ENCODE measurements at regions not wholly inside any gene's neighbourhood (a gene's known extent, or its start where the extent isn't known, plus 50 kb on each side); places are given as distances from the start of the nearest gene placed in this dataset.
"Not testable (repeated sequence)": the region's sequence is repeated elsewhere in the genome, so short reads cannot be mapped to it uniquely, and the experiment has no call there.

DNA sequence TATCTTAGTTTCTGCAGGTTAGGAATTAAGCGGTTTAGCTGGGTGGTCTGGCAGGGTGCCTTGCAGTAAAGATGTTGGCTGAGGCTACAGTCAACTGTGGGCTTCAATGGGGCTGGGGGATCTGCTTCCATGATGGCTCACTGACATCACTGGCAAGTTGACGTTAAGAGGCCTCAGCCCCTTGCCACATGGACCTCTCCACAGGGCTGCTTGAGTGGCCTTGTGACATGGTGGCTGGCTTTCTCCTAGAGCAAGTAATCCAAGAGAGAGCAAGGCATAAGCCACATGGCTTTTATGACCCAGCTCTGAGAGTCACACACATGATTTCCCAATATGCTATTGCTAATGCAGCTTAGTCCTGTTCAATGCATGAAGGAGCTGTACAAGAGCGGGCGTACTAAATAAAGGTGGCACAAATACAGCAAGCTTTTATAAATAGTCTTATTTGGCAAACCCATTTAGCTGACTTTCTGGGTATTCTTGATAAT, 109.1 kb downstream of the SEPTIN7 start:
- no peak for DNase-seq (ENCODE audit: low read depth, low spot score)

DNA sequence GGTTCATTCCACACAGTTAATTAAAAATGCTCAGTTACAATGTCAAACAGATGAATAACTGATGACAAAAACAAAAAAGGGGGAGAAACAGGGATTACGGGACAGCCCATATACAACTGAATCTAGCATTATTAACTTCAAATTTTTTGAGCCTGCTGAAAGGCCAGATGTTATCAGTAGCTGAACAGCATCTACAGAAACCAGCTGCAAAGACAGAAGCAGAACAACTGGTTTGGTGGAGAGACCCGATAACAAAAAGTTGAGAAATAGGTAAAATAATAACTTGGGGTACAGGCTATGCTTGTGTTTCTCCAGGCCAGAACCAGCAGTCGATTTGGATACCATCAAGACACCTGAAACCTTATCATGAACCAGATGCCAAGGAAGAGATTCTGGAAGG, 109.8 kb downstream of the SEPTIN7 start:
- not testable (repeated sequence) for DNase-seq (ENCODE audit: low read depth, low spot score)

DNA sequence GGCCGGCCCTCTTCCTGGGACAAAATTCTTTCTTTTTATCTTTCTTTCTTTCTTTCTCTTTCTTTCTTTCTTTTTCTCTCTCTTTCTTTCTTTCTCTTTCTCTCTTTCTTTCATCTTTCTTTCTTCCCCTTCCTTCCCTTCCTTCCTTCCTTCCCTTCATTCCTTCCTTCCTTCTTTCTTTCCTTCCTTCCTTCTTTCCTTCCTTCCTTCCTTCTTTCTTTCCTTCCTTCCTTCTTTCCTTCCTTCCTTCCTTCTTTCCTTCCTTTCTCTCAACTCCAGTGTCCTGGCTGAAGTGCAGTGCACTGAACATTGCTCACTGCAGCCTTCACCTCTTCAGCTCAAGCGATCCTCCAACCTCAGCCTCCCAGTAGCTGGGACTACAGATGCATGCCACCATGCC, 112.5 kb downstream of the SEPTIN7 start:
- not testable (repeated sequence) for DNase-seq (ENCODE audit: low read depth, low spot score)

DNA sequence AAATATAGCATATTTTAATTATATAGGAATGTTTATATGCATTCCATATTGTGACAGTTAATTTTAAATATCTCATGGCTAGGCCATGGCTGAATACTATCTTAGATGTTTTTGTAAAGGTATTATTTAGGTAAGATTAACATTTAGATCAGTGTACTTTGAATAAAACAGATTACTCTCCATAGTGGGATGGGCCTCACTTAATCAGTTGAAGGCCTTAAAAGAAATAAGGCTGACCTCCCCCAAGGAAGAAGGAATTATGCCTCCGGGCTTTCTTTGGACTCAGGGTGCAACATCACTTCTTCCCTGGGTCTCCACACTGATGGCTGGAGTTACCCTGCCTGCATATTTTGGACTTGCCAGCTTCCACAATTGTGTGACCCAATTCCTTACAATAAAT, 113.4 kb downstream of the SEPTIN7 start:
- DNase-seq (ENCODE audit: low read depth, low spot score), result not testable (repeated sequence)

DNA sequence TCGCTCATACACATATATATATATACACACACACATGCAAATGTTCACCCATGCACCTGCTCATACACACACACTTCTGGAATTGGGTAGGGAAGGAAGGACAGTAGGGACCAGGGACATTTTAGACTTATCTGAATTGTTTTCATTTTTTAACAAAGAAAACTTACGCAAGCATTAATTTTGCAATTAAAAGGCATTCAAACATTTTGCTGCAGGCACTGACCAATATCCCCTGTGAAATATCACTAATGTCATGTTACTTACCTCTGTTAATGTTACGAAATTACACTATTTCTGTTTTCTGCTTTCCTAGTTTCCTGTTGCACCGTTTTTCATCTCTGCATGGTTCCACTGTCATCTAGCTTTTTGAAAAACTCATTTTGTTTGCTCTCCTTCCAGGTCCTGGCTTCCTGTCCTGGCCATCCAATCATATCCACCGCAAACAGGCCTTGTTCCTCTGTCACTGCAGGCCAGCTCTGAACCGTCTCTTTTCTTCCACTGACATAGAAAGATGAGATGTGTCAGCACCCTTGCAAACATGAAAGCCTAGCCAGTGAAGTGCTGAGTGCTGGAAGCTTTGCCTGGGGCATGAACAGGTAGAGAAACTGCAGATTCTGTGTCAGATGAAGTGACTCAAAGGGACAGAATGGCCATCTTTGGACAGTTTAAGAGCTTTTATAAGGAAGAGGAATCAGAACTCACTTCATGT, 114.5 kb downstream of the SEPTIN7 start:
- DNase-seq (ENCODE audit: low read depth, low spot score), result not testable (repeated sequence)

DNA sequence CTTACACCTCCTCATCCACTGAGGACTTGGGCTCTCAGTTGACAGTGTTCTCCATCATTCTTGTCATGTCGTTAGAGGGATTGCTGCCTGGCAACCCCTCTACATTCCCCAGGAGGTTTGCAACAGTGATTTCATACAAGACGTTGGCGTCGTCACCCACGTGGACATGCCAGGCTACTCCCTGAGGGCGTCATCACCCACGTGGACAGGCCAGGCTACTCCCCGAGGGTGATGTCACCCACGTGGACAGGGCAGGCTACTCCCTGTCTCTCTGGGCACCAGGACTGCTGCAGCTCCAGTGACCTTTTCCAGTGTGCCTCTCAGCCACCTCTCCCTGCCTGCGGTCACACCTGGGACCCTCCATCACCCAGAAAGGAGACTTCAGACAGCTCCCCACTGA, 117.4 kb downstream of the SEPTIN7 start:
- DNase-seq (ENCODE audit: low read depth, low spot score), result not testable (repeated sequence)

DNA sequence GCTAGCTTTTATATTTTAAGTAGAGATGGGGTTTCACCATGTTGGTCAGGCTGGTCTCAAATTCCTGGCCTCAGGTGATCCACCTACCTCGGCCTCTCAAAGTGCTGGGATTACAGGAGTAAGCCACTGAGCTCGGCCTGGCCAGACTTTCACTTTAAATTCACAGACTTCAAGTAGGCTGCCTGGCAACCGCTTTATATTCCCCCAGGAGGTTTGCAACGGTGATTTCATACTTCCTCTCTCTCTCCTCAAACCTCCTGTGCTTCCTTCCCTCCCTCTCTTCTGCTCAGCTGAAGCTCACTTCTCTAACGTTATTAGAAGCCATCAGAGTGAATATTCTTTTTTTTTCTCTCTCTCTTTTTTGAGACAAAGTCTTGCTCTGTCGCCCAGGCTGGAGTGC, 118.8 kb downstream of the SEPTIN7 start:
- DNase-seq (ENCODE audit: low read depth, low spot score), result not testable (repeated sequence)

DNA sequence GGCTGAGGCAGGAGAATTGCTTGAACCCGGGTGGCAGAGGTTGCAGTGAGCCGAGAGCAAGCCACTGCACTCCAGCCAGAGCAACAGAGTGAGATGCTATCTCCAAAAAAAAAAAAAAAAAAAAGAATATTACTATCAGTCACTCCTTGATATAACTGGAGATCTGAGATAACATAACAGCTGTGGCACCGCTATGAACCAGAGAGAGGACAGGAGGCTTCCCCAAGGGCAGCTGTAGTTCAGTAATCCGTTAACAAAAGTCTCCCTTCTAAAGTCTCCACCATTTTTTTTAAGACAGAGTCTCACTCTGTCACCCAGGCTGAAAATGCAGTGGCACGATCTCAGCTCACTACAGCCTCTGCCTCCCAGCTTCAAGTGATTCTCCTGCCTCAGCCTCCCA, 120.5 kb downstream of the SEPTIN7 start:
- not testable (repeated sequence) for DNase-seq (ENCODE audit: low read depth, low spot score)

DNA sequence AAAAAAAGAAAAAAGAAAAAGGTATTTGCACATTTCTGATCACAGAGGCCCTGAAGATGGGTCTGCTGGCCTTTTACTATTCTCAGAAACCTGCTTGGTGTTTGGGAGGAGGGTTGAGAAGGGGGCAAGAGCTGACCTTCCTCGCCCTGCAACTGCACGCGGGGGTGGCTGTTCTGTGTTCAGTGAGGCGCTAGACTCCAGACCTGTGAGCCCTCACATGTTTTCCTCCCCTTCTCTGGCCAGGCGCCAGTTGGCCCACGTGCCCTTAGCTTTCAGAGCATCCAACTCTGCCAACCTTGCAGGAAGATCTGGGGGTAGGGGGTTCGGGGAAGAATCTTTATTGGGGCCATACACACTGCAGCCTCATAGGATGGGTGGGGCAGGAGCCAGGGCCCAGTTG, 123.8 kb downstream of the SEPTIN7 start:
- DNase-seq (ENCODE audit: low read depth, low spot score), result not testable (repeated sequence)

DNA sequence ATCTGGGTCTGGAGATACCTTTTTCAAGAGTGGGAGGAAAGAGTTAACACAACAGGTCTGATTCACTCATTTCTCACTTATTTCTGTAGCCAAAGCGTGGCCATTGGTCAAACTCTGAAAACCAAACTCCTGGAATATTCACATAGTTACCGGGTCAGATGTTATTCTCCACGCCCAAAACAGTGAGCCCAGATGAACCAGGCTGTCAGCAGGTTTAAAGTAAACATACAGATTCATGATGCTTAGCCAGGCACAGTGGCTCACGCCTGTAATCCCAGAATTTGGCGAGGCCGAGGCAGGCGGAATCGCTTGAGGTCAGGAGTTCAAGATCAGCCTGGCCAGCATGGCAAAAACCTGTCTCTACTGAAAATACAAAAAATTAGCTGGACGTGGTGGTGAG, 126.1 kb downstream of the SEPTIN7 start:
- not testable (repeated sequence) for DNase-seq (ENCODE audit: low read depth, low spot score)

DNA sequence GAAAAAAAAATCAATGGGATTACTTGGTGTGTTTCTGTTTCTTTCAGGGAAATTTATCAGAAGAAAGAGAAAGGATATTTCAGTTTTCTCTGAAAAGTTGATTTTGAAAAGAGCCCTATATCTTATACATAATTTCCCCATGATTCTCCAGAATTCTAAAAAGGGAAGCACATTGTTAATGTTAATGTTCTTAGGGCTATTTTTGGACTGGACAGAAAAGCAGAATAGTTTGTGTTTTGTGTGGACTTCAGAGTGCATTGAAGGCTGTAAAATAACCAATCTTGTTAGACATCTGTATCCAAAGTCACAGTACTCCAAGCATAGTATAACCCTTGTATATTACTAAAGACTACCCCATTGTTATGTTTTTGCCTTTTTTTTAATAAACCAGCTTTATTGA, 130.3 kb downstream of the SEPTIN7 start:
- not testable (repeated sequence) for DNase-seq (ENCODE audit: low read depth, low spot score)

DNA sequence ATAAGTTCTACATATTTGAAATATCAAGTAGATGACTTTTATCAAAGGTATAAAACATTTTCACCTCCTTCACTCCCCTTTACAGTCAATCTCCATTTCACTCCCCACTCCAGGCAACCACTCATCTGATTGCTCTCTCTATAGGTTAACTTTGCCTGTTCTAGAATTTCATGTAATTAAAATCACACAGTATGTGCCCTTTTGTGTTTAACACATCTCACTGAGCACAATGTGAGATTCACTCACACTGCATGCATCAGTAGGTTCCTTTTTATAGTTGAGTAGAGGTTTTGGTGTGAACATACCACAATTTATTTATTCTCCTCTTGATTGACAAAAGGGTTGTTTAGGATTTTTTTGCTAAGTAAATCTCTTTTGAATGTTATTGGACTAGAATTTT, 130.7 kb downstream of the SEPTIN7 start:
- DNase-seq (ENCODE audit: low read depth, low spot score), result not testable (repeated sequence)

DNA sequence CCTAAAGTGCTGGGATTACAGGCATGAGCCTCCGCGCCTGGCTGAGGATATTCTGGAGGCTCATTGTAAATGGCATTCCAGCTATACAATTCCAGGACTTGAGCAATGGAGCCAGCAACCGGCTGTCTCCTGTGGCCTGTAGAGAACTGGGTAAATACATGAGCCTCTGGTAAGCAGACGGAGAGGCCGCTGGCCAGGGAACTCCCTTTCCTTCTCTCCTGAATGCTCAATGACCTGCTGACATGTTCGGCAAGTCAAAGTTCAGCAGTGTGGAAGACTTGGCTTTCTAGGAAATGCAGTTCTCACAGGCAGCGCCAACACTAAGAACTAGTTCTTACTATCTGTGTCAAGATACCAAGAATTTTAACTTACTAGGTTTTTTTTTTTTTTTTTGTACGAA, 139.8 kb downstream of the SEPTIN7 start:
- not testable (repeated sequence) for DNase-seq (ENCODE audit: low read depth, low spot score)

DNA sequence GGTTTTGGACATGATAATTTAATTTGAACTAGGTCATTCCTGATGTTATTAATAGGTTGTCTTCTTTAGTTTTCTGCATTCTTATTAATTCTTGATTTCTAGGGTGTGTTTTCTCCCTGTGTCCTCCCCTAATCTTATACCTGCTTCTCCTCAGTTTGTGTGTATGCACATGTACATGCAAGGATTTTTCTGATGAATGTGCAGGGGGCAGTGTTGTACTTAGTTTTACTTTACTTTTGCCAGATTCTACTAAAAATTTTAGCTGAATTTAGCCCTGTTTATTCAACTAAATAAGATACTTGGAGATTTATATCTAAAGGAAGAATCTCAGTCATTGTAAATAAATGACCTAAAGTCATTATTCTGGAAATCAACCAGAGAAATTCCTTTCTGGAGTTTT, 144.8 kb downstream of the SEPTIN7 start:
- DNase-seq (ENCODE audit: low read depth, low spot score), result not testable (repeated sequence)

DNA sequence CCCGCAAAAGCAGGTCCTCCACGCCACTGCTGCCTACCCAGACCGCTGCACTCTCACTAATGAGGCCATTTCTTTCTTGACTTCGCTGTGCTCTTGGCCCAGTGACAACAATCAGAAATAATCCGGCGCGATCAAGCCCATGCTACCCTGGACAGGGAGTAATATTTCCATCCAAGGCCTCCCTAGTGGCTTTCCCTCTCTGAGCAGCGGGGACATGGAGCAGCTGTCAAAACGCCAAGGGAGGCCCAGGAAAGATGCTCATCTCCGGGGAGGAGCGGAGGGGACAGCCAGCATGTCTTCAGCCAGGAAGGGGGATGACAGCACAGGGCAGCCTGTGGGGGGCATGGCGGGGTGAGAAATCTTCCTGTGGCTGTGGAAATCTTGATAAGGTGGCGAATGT, 154.9 kb downstream of the SEPTIN7 start:
- DNase-seq (ENCODE audit: low read depth, low spot score), result not testable (repeated sequence)

DNA sequence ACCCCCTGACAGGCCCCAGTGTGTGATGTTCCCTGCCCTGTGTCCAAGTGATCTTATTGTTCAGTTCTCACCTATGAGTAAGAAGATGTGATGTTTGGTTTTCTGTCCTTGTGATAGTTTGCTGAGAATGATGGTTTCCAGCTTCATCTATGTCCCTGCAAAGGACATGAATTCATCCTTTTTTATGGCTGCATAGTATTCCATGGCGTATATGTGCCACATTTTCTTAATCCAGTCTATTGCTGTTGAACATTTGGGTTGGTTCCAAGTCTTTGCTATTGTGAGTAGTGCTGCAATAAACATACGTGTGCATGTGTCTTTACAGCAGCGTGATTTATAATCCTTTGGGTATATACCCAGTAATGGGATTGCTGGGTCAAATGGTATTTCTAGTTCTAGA, 156.1 kb downstream of the SEPTIN7 start:
- DNase-seq (ENCODE audit: low read depth, low spot score), result not testable (repeated sequence)

DNA sequence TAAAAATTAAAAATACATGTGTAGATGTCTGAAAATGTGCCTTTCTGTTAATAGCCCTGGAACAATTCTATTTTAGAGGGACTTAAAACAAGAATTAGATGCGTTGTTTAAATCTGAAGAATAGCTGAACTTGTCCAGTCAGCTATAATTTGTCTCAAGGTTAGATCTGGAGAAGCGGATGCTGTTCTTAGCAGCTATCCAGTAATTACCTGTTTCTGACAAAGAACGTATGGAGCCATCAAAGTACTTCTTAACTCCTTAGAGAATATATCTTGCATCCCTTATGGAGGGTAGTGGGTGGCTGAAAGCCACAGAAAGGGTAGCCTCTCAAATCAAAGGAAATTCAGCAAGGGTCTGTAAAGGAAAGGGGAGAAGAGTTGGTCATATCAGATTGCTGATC, 160.4 kb downstream of the SEPTIN7 start:
- not testable (repeated sequence) for DNase-seq (ENCODE audit: low read depth, low spot score)

DNA sequence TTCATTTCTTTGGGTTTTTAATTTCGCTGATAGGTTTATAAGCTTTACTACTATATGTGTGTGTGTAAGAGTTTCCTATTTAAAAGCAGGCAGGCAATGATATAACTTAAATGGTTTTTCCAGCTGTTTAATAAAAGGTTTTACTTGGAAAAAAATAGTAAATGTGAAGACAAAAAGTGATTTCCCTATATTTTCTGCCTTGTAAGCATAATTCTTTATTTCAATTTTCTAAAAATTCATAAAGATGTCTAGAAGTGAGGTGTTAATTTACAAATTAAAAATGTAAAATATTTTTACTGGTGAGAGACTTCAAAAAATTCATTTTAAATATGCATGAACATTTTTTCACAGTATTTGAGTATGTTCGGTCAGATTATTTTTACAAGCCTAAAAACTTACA, 161.8 kb downstream of the SEPTIN7 start:
- DNase-seq (ENCODE audit: low read depth, low spot score), result not testable (repeated sequence)

DNA sequence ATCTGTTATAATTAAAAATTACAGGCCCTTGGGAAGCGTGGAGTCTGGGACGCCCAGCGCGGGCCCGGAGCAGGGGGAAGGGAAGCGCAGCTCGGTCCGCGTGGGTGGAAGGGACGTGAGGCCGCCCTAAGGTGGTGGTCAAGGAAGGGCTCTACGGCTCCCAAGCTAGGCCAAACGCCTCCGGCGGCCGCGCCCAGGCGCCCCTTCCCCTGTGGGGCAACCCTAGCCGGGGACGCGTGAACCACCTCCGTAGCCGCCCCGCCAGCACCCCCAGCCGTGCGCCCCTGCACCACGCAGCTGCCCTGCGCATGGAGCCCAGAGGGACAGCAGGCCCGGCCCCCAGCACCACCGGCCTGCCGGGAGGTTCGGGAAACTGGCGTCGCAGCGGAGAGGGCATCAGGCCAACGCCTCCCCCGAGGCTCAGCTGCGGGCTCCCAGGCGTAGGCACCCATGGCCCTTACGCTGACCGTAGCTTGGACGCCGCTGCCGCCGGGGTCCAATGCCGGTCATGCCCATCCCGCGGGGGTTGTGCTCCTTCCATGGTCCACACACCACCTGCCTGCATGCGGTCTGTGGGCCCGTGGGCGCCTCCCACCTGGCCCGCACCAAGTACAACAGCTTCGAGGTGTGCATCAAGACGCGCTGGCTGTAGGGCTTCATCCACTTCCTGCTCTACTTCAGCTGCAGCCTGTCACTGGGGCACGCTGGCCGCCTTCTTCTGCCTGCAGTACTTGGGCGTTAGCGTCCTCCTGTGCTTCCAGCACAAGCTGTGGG, 166.7 kb downstream of the SEPTIN7 start:
- no peak for DNase-seq (ENCODE audit: low read depth, low spot score)

DNA sequence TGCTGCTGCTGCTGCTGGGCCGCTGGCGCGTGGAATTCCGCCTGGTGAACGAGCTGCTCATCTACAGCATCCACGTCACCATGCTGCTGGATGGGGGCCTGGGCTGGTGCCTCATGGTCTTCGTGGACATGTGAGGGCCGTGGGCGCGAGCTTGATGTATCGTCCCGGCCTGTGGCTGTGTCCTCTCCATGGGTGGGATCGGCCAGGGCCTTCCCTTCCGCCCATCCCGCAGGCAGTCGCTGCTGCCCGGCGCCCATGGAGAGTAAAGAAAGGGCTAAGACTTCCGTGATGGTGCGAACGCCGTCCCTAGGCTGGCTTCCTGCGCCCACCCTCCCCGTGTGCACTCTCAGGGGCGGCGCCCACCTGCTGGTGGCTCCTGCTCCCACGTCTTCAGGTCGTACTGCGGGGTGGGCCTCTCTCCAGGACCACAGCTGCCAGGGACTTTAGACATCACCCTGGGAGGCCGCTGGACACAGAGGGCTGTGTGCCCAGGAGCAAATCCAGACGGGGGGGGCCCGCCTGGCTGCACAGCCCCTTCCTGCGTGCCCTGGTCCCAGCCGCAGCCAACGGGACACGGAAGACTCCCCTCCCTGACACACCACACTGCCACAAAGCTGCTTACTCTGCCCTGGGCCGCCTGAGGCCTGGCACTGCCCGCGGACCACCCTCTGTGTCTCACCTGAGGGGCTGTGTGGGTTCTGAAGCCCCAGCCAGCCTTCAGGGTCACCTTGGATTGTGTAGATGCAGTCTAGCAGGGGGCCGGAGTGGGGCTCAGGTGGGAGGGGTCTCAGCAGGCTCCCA, 167.5 kb downstream of the SEPTIN7 start:
- DNase-seq (ENCODE audit: low read depth, low spot score), result no peak

DNA sequence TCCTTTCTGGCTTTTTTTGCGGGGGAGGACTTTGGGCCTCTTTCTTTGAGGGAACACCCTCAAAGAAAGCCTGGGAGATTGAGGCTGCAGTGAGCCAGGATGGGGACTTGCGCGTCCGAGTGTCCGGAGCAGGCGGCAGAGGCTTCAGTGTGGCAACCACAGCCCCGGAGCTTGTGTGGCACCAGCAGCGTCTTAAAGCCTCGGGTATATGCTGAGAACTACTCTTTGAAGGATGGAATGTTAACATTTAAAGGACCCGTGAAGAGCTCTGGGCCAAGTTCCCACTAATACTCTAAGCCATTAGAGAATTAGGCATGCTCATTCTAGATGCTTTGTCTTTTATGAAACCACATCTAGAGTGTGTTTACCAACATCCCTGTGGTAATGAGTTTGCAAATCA, 168.2 kb downstream of the SEPTIN7 start:
- DNase-seq (ENCODE audit: low read depth, low spot score), result no peak

DNA sequence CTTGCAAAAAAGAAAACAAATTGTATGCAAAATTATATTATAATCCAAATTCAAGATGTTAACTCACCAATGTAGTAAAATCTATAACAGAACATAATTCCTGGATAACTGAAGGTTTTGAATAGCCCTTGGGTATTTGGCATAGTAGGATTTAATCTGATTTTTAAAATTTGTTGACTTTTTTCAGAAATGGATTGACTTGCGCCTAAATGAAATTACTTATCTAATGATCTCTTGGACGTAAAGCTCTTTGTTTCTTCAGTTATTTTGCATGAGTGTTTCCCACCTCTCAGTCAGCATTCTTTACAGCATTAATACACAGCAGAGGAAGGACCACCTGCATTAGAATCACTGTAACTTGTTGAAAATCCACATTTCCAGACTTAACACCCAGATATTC, 169.6 kb downstream of the SEPTIN7 start:
- DNase-seq (ENCODE audit: low read depth, low spot score), result no peak

All from smooth muscle cell of the brain vasculature (primary cell).